ENCODE measurements at regions not wholly inside any gene's neighbourhood (a gene's known extent, or its start where the extent isn't known, plus 50 kb on each side); places are given as distances from the start of the nearest gene placed in this dataset.
"Not testable (repeated sequence)": the region's sequence is repeated elsewhere in the genome, so short reads cannot be mapped to it uniquely, and the experiment has no call there.

DNA sequence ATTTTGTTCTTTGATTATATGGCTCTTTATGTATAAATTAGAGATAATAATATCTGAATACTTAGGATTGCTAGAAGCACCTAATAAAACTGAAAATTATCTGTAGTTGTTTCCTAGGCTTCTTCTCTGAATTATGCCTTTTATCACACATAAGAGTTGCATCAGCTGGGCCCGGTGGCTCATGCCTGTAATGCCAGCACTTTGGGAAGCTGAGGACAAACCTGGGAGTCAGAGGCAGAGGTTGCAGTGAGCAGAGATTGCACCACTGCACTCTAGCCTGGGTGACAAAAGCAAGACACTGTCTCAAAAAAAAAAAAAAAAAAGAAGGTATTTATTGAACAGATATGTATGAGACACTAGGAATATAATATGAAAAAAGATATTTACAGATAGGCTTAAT, 773.5 kb upstream of the AGA start:
- H3K4me3 ChIP-seq (replicated peaks; ENCODE audit: low read depth, low read length), result no peak overlapping the region
- TF ChIP-seq, protein P1, sequence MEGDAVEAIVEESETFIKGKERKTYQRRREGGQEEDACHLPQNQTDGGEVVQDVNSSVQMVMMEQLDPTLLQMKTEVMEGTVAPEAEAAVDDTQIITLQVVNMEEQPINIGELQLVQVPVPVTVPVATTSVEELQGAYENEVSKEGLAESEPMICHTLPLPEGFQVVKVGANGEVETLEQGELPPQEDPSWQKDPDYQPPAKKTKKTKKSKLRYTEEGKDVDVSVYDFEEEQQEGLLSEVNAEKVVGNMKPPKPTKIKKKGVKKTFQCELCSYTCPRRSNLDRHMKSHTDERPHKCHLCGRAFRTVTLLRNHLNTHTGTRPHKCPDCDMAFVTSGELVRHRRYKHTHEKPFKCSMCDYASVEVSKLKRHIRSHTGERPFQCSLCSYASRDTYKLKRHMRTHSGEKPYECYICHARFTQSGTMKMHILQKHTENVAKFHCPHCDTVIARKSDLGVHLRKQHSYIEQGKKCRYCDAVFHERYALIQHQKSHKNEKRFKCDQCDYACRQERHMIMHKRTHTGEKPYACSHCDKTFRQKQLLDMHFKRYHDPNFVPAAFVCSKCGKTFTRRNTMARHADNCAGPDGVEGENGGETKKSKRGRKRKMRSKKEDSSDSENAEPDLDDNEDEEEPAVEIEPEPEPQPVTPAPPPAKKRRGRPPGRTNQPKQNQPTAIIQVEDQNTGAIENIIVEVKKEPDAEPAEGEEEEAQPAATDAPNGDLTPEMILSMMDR (IDR thresholded peaks at IDR 0.05; ENCODE audit: insufficient read depth, low read length, poor library complexity, severe bottlenecking), result no peak
- no peak for DNase-seq (ENCODE audit: extremely low read depth, insufficient read length)

DNA sequence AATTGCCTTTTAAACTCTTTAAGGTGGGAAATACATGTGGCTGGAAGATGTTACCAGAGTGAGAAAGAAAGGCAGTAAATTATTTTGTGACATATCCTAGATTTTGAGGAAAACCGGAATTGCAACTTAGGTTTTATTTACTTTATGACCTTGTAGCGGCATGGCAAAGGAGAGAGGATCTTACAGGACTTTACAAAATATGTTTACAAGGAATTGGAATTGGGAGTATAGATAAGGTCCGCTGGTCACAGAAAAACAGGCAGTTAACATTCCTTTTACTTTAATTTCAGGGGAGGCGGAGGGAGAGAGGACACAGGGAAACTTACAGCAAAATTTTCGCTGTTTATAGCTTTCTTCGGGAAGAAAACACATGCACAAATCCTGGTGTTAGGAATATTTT, 784.2 kb upstream of the AGA start:
- H3K27me3 ChIP-seq (replicated peaks; ENCODE audit: control insufficient read depth, insufficient read depth, low read length); DNase-seq (ENCODE audit: extremely low read depth, insufficient read length); H3K36me3 ChIP-seq (ENCODE audit: control insufficient read depth, insufficient read depth, low read length); H3K4me3 ChIP-seq (replicated peaks; ENCODE audit: low read depth, low read length): not testable (repeated sequence)

More for the DNA sequence above, 773.5 kb upstream of the AGA start:
- Histone ChIP-seq H3K36me3 (ENCODE audit: control insufficient read depth, insufficient read depth, low read length) (no peaks in the 10 kb centered on the region), H3K27me3 (replicated peaks; ENCODE audit: control insufficient read depth, insufficient read depth, low read length) (no peaks in the 10 kb centered on the region)

DNA sequence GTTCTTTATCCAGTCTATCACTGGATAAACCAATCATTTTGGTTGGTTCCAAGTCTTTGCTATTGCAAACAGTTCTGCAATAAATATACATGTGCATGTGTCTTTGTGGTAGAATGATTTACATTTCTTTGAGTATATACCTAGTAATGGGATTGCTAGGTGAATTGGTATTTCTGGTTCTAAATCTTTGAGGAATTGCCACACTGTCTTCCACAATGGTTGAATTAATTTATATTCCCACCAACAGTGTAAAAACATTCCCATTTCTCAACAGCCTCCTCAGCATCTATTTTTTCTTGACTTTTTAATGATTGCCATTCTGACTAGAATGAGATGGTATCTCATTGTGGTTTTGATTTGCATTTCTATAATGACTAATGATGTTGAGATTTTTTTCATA, 791.7 kb upstream of the AGA start:
- Histone ChIP-seq H3K36me3 (ENCODE audit: control insufficient read depth, insufficient read depth, low read length) (no peaks in the 10 kb centered on the region), H3K27me3 (replicated peaks; ENCODE audit: control insufficient read depth, insufficient read depth, low read length) (no peaks in the 10 kb centered on the region), H3K4me3 (replicated peaks; ENCODE audit: low read depth, low read length) (no peak overlapping the region)
- no peak for DNase-seq (ENCODE audit: extremely low read depth, insufficient read length)
- TF ChIP-seq, protein P1 (IDR thresholded peaks at IDR 0.05; ENCODE audit: insufficient read depth, low read length, poor library complexity, severe bottlenecking), result no peak

DNA sequence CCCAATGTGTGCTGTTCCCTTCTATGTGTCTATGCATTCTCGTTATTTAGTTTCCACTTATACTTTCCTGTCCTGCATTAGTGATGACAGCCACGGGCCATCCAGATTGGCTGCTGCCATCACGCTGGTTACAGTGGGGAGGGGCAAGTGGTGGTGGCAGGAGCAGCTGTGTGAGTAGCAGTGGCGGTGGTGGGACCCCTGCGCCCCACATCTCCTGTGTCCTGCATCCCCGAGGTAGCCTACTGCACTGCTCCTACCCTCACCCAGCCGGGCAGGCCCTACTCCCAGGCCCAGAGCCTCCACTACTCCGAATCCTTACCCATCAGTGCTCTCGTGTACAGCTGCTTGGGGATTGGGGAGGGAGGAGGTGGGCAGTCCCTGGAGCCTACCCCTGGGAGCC, 798.7 kb upstream of the AGA start:
- no peak for DNase-seq (ENCODE audit: extremely low read depth, insufficient read length)
- no peak overlapping the region for H3K4me3 ChIP-seq (replicated peaks; ENCODE audit: low read depth, low read length)
- TF ChIP-seq, protein P1 (IDR thresholded peaks at IDR 0.05; ENCODE audit: insufficient read depth, low read length, poor library complexity, severe bottlenecking), result no peak
- no peaks in the 10 kb centered on the region for H3K36me3 ChIP-seq (ENCODE audit: control insufficient read depth, insufficient read depth, low read length)
- H3K27me3 ChIP-seq (replicated peaks; ENCODE audit: control insufficient read depth, insufficient read depth, low read length), result no peaks in the 10 kb centered on the region

DNA sequence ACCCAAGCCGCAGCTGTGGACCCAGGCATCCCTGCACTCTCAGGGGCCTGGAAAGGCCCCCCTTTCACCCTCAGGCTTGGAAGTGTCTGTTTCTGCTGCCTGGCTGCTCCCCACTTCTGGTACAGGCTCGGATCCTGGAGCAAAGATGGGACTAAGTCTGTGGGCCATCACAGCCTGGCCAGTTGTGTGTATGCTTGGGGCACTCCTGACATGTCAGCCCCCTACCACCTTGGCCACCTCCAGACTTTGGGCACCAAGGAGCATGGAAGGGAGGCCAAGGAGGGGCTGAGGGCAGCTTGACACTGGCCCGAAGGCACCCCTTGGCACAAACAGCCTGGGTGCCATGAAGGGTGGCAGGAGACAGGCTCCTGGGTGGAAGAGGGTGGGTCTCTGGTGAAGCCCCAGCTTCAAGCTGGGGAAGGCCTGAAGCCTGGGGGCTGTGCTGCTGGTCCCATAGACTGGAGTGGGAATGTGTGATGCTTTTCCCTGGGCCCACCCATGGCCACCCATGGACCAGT, 799.4 kb upstream of the AGA start:
- Histone ChIP-seq H3K27me3 (replicated peaks; ENCODE audit: control insufficient read depth, insufficient read depth, low read length) (no peaks in the 10 kb centered on the region), H3K4me3 (replicated peaks; ENCODE audit: low read depth, low read length) (no peak overlapping the region), H3K36me3 (ENCODE audit: control insufficient read depth, insufficient read depth, low read length) (no peaks in the 10 kb centered on the region)
- TF ChIP-seq, protein P1 (IDR thresholded peaks at IDR 0.05; ENCODE audit: insufficient read depth, low read length, poor library complexity, severe bottlenecking), result no peak
- DNase-seq (ENCODE audit: extremely low read depth, insufficient read length), result no peak

- TF ChIP-seq, protein P1 (IDR thresholded peaks at IDR 0.05; ENCODE audit: insufficient read depth, low read length, poor library complexity, severe bottlenecking), result no peak
- H3K4me3 ChIP-seq (replicated peaks; ENCODE audit: low read depth, low read length), result no peak overlapping the region
- no peaks in the 10 kb centered on the region for H3K36me3 ChIP-seq (ENCODE audit: control insufficient read depth, insufficient read depth, low read length)
- no peak for DNase-seq (ENCODE audit: extremely low read depth, insufficient read length)
- no peaks in the 10 kb centered on the region for H3K27me3 ChIP-seq (replicated peaks; ENCODE audit: control insufficient read depth, insufficient read depth, low read length)
These were observed 800.4 kb upstream of the AGA start for GRCh38 chr4:178242655-178243054.
